ENCODE measurements at regions not wholly inside any gene's neighbourhood (a gene's known extent, or its start where the extent isn't known, plus 50 kb on each side); places are given as distances from the start of the nearest gene placed in this dataset.

DNA sequence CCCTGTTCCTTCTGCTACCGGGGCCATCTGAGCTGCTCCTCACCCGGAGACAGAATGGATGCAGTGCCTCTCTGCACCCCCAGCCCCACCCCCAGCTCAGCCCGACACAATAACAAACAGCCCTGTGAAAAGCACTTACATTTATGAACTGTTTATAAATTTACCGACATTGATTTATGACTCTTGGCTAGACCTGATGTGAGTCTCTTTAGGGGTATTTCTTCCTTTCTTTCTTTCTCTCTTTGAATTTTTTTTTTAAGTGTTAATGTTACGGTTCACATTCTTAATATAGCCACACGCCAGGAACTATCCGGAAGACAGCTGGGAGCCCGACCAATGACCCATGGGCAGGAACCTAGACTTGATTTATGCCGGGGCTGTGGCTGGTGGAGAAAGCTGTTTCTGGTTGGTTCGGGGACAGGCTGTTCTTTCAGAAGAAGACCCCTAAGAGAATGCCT, 266.3 kb downstream of the CDC5L start:
- TF ChIP-seq, protein P1, sequence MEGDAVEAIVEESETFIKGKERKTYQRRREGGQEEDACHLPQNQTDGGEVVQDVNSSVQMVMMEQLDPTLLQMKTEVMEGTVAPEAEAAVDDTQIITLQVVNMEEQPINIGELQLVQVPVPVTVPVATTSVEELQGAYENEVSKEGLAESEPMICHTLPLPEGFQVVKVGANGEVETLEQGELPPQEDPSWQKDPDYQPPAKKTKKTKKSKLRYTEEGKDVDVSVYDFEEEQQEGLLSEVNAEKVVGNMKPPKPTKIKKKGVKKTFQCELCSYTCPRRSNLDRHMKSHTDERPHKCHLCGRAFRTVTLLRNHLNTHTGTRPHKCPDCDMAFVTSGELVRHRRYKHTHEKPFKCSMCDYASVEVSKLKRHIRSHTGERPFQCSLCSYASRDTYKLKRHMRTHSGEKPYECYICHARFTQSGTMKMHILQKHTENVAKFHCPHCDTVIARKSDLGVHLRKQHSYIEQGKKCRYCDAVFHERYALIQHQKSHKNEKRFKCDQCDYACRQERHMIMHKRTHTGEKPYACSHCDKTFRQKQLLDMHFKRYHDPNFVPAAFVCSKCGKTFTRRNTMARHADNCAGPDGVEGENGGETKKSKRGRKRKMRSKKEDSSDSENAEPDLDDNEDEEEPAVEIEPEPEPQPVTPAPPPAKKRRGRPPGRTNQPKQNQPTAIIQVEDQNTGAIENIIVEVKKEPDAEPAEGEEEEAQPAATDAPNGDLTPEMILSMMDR (IDR thresholded peaks at IDR 0.05) = no peak
- TF ChIP-seq POLR2A (IDR thresholded peaks at IDR 0.05) = no peak

Data from Peyer's patch (tissue), 4 donors.